HepG2 (cell line): ENCODE measurements at regions not wholly inside any gene's neighbourhood (a gene's known extent, or its start where the extent isn't known, plus 50 kb on each side); places are given as distances from the start of the nearest gene placed in this dataset.

Experiments
- ATAC-seq: fragments of 200-7000 bp; cut with Tn5 transposase; 3 replicates; pipeline ENCODE4 v1.9.1; 2020; ENCODE audit warnings: mild to moderate bottlenecking, moderate library complexity
- BruUV-seq: library from RNA; stranded (reverse); fragments of 400-500 nt; replicated peaks from 2 replicates; lab custom pipeline; 2021; lab: Mats Ljungman, UMichigan
- CTCF ChIA-PET: fragments of 300-600 bp; formaldehyde crosslinking; extraction: SDS; loops from one replicate; lab custom pipeline; 2021; ENCODE audit warnings: low total read pairs, inconsistent platforms, low intra/inter-chr PET ratio; lab: Yijun Ruan, JAX
- POLR2A ChIA-PET: fragments of 350-600 bp; sonication (Branson Sonifier 250); formaldehyde crosslinking; loops from one replicate; lab custom pipeline; 2020; ENCODE audit warnings: antibody characterized with exemption, inconsistent platforms; lab: Yijun Ruan, JAX
- DNase-seq: peaks from one replicate; pipeline ENCODE4 v3.0.0-alpha.2; 2015; ENCODE audit warnings: low spot score
- FAIRE-seq: peaks from 3 replicates; lab custom pipeline; 2011; peaks lifted over from hg19 to GRCh38; lab: Jason Lieb, UNC
- H2AFZ ChIP-seq: one replicate; pipeline ENCODE4 v1.6.1; 2011; ENCODE audit warnings: low read length, inconsistent platforms
- H3K27ac ChIP-seq: fragments of 300-600 bp; 3 replicates; pipeline ENCODE4 v1.8.0; 2011; ENCODE audit warnings: mixed run types, mild to moderate bottlenecking, mixed read lengths, low read length, inconsistent platforms; ENCODE audit not compliant: insufficient read depth; ENCODE audit errors: extremely low read length
- H3K27me3 ChIP-seq, 2 experiments: fragments of 200-600 bp in 1 of 2; 2 replicates in 1 of 2; 3 replicates in 1 of 2; pipeline versions ENCODE4 v1.6.0 to v1.8.0; 2011; ENCODE audit warnings: low read length in 2 of 2, mild to moderate bottlenecking in 2 of 2, moderate library complexity in 2 of 2, inconsistent platforms in 1 of 2; ENCODE audit not compliant: insufficient read depth in 2 of 2, control insufficient read depth in 1 of 2
- H3K36me3 ChIP-seq, 2 experiments: fragments of 200-600 bp in 1 of 2; replicated peaks in 1 of 2; 2 replicates in 1 of 2; 3 replicates in 1 of 2; pipeline versions ENCODE4 v1.5.1 to v1.8.0; 2011; ENCODE audit warnings: low read length in 2 of 2, inconsistent platforms in 1 of 2; ENCODE audit not compliant: insufficient read depth in 2 of 2, control insufficient read depth in 1 of 2
- H3K4me1 ChIP-seq: 2 replicates; pipeline ENCODE4 v1.5.1; 2012; ENCODE audit warnings: low read length, inconsistent platforms; ENCODE audit not compliant: insufficient read depth
- H3K4me2 ChIP-seq: 2 replicates; pipeline ENCODE4 v1.6.0; 2011; ENCODE audit warnings: low read depth, low read length, inconsistent platforms
- H3K4me3 ChIP-seq, 3 experiments: fragments of 200-600 bp in 1 of 3; sonication (generic), shearing (Covaris generic) in 1 of 3; replicated peaks in 1 of 3; 2 replicates each; pipeline ENCODE4 v1.5.1; 2011 to 2016; ENCODE audit warnings: low read length in 3 of 3, inconsistent platforms in 2 of 3, low read depth in 2 of 3, mild to moderate bottlenecking in 2 of 3, control low read depth in 1 of 3, mixed read lengths in 1 of 3; ENCODE audit not compliant: insufficient read depth in 1 of 3
- H3K79me2 ChIP-seq: one replicate; pipeline ENCODE4 v1.6.1; 2011; ENCODE audit warnings: low read length, inconsistent platforms; ENCODE audit not compliant: insufficient read depth
- H3K9ac ChIP-seq: 2 replicates; pipeline ENCODE4 v1.6.0; 2011; ENCODE audit warnings: mild to moderate bottlenecking, low read depth, low read length, inconsistent platforms; ENCODE audit not compliant: insufficient read depth
- H3K9me3 ChIP-seq: 2 replicates; pipeline ENCODE4 v1.5.1; 2012; ENCODE audit warnings: mild to moderate bottlenecking, low read length
- H4K20me1 ChIP-seq: 2 replicates; pipeline ENCODE4 v1.6.0; 2011; ENCODE audit warnings: inconsistent platforms, mild to moderate bottlenecking, low read length, moderate library complexity; ENCODE audit not compliant: insufficient read depth
- AHDC1 ChIP-seq: sonication (generic); formaldehyde crosslinking; IDR thresholded peaks from 2 replicates; pipeline ENCODE4 v1.5.1; 2020; ENCODE audit warnings: mild to moderate bottlenecking, missing genetic modification reagents, borderline replicate concordance
- CAMTA2 ChIP-seq: sonication (generic); formaldehyde crosslinking; IDR thresholded peaks from 2 replicates; pipeline ENCODE4 v1.4.0; 2020; ENCODE audit warnings: mild to moderate bottlenecking, missing genetic modification reagents, borderline replicate concordance
- CBX2 ChIP-seq, 2 experiments: fragments of 200-600 bp in 1 of 2; sonication (generic); formaldehyde crosslinking in 1 of 2; IDR thresholded peaks; 2 replicates each; pipeline versions ENCODE4 v1.7.0 to v1.8.1; 2018 to 2022; ENCODE audit warnings: low read depth in 2 of 2, low read length in 1 of 2, mild to moderate bottlenecking in 1 of 2, missing genetic modification reagents in 1 of 2
- CREB3 ChIP-seq: sonication (generic); formaldehyde crosslinking; IDR thresholded peaks from 2 replicates; pipeline ENCODE4 v1.5.0; 2020; ENCODE audit warnings: missing genetic modification reagents
- NFIC ChIP-seq: IDR thresholded peaks from 2 replicates; pipeline ENCODE4 v1.6.1; 2012; ENCODE audit warnings: mild to moderate bottlenecking, low read length, inconsistent platforms
- NFYB ChIP-seq: sonication (generic); formaldehyde crosslinking; IDR thresholded peaks from 2 replicates; pipeline ENCODE4 v1.4.0; 2020; ENCODE audit warnings: missing genetic modification reagents
- PCBP2 ChIP-seq: fragments of 200-400 bp; formaldehyde crosslinking; optimal IDR thresholded peaks from 2 replicates; pipeline ENCODE3; 2018; ENCODE audit warnings: low read length, low read depth; ENCODE audit not compliant: poor library complexity, severe bottlenecking
- REXO4 ChIP-seq: sonication (generic); formaldehyde crosslinking; IDR thresholded peaks from 2 replicates; pipeline ENCODE4 v1.8.0; 2022; ENCODE audit warnings: missing genetic modification reagents, mild to moderate bottlenecking, borderline replicate concordance
- ZNF558 ChIP-seq: sonication (generic); formaldehyde crosslinking; IDR thresholded peaks from 2 replicates; pipeline ENCODE4 v1.9.0; 2022; ENCODE audit warnings: mild to moderate bottlenecking, missing genetic modification reagents, borderline replicate concordance
- WGBS: methylation state at CpG from one replicate; pipeline ENCODE4 v1.1.6; 2017; ENCODE audit warnings: low lambda C conversion rate; 5-methylcytosine and 5-hydroxymethylcytosine counted together
- in situ Hi-C: cut with HindIII; loops from 2 replicates; pipeline ENCODE4 v1.10.0; 2017; ENCODE audit warnings: low pct_unique_long_range_greater_than_20kb; ENCODE audit not compliant: extremely low pct_ligation_motif_present
- intact Hi-C: fragments of 100-400 bp; cut with micrococcal nuclease; formaldehyde crosslinking; loops from one replicate; pipeline ENCODE4 v1.10.0; 2022; ENCODE audit not compliant: unreplicated experiment

- Histone ChIP-seq H2AFZ (no peak overlapping the region), H3K4me2 (no peak overlapping the region), H3K36me3 (no peaks in the 10 kb centered on the region), H3K79me2 (no peaks in the 10 kb centered on the region), H3K27ac (no peak overlapping the region), H4K20me1 (no peaks in the 10 kb centered on the region), H3K4me1 (no peaks in the 10 kb centered on the region), H3K4me3 (no peak overlapping the region), H3K27me3 (peaks cover 0 to 3% of the 10 kb centered on the region in 2 experiments; a peak in 2 of 5 replicates), H3K9ac (no peak overlapping the region), H3K9me3 (no peaks in the 10 kb centered on the region)
- DNase-seq (no peak), FAIRE-seq (no peak), ATAC-seq (no peak)
- CTCF ChIA-PET: no interaction called here
- in situ Hi-C loops (no loop called here), intact Hi-C loops (no loop called here)
- 37% methylated on average over 8 of the region's 8 CpGs for WGBS
- POLR2A ChIA-PET: no interaction called here
- BruUV-seq: no TSS peak
- TF ChIP-seq PCBP2 (no peak), CBX2 (IDR thresholded peaks at IDR 0.05; ENCODE audit: low read depth, low read length) (no peak), CBX2 (CRISPR knock-in tag; IDR thresholded peaks at IDR 0.05; ENCODE audit: low read depth) (no peak), NFYB (CRISPR knock-in tag) (no peak), AHDC1 (CRISPR knock-in tag) (no peak), REXO4 (CRISPR knock-in tag) (no peak), CREB3 (CRISPR knock-in tag) (no peak), ZNF558 (no peak), NFIC (no peak), CAMTA2 (CRISPR knock-in tag) (no peak)
These were observed 425.2 kb upstream of the CDH9 start for GRCh38 chr5:27463446-27464149.
